MCF 10A (cell line): ENCODE measurements at regions not wholly inside any gene's neighbourhood (a gene's known extent, or its start where the extent isn't known, plus 50 kb on each side); places are given as distances from the start of the nearest gene placed in this dataset.

Experiments used
- BruUV-seq: library from RNA; stranded (reverse); fragments of 400-500 nt; replicated peaks from 2 replicates; lab custom pipeline; 2021; lab: Mats Ljungman, UMichigan
- CTCF ChIA-PET: fragments of 300-600 bp; sonication (Branson Sonifier 250); formaldehyde crosslinking; extraction: SDS; loops from one replicate; lab custom pipeline; 2021; ENCODE audit warnings: antibody characterized with exemption, inconsistent platforms; lab: Yijun Ruan, JAX
- POLR2A ChIA-PET: fragments of 300-600, 350-650 bp; sonication (Branson Sonifier 250); formaldehyde crosslinking; extraction: SDS; loops from one replicate; lab custom pipeline; 2020; ENCODE audit warnings: antibody characterized with exemption, inconsistent platforms; lab: Yijun Ruan, JAX
- DNase-seq: peaks from one replicate; pipeline ENCODE4 v3.0.0-alpha.2; 2018; ENCODE audit not compliant: unreplicated experiment
- H3K27ac Mint-ChIP-seq: one replicate; pipeline ENCODE4 v1.8.0; 2022; ENCODE audit warnings: mild to moderate bottlenecking, low read depth, mixed read lengths; ENCODE audit not compliant: unreplicated experiment
- H3K27me3 Mint-ChIP-seq: one replicate; pipeline ENCODE4 v1.8.0; 2022; ENCODE audit warnings: mixed read lengths; ENCODE audit not compliant: insufficient read depth, unreplicated experiment
- H3K36me3 Mint-ChIP-seq: one replicate; pipeline ENCODE4 v1.8.0; 2022; ENCODE audit warnings: mild to moderate bottlenecking, moderate library complexity, mixed read lengths; ENCODE audit not compliant: insufficient read depth, unreplicated experiment
- H3K4me1 Mint-ChIP-seq: one replicate; pipeline ENCODE4 v1.8.0; 2022; ENCODE audit warnings: mixed read lengths; ENCODE audit not compliant: insufficient read depth, unreplicated experiment
- H3K4me3 Mint-ChIP-seq: one replicate; pipeline ENCODE4 v1.8.0; 2022; ENCODE audit warnings: mild to moderate bottlenecking, moderate library complexity, mixed read lengths; ENCODE audit not compliant: unreplicated experiment
- H3K9me3 Mint-ChIP-seq: one replicate; pipeline ENCODE4 v1.8.0; 2022; ENCODE audit warnings: mixed read lengths; ENCODE audit not compliant: unreplicated experiment
- intact Hi-C: fragments of 100-400 bp; cut with micrococcal nuclease; formaldehyde crosslinking; loops from 2 replicates; pipeline ENCODE4 v1.14.1; 2022
- TF ChIP-seq, protein P1 (sequence below): fragments of 200-600 bp; IDR thresholded peaks from one replicate; pipeline ENCODE4 v1.8.0; 2022; ENCODE audit warnings: antibody characterized with exemption, mild to moderate bottlenecking; ENCODE audit not compliant: unreplicated experiment

DNA sequence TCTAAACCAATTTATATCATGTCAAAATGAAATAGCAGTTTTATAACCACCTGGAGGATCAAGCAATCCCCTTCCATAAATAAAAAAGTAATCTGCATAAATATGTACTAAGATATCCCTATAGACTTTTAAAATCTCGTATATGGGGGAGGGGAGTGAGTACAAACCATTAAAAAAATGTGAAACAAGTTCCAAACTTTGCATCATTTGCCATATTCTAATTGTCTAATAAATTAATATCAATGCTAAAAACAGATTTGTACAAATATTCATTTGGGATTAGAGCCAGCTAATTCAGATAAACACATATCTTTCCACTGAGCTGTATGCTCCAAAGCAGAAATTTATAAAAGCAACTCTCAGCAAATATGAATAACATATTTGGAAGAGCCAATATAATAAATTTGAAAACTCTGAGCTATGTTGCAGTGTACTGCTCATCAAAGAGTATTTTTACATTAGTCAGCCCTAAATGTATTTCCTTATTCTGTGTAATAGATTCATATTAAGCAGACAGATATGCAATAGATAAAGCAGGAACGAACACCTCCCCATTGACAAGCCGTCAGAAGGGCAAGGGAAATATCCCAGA, 970.2 kb downstream of the EFNB2 start:
- no peaks in the 10 kb centered on the region for H3K36me3 Mint-ChIP-seq

DNA sequence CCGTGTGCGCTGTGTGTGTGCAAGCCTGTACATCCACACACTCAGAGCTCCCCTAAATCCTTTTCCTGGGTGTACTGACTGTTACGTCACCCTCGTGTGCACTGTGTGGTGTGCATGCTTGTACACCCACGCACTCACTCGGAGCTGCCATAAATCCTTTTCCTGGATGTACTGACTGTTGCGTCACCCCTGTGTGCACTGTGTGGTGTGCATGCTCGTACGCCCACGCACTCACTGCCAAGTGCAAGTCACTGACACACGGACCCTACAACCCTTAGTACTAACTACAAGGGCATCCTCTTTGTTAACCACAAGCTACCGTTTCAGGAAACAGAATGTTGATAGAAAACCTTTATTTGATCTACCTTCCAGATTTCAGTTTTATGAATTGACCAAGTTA, 983.4 kb downstream of the EFNB2 start:
- ChIA-PET CTCF (interaction anchor here (0.6 kb wide), 1 partner anchor 760 kb away, joined by 3 read pairs; no protein-coding TSS in a partner anchor), POLR2A (interaction anchor here (1.3 kb wide), 1 partner anchor 36 kb away, joined by 3 read pairs; no protein-coding TSS in a partner anchor)
- H3K4me1 Mint-ChIP-seq: no peaks in the 10 kb centered on the region
- DNase-seq: no peak
- H3K27me3 Mint-ChIP-seq: no peaks in the 10 kb centered on the region
- BruUV-seq: no TSS peak
- no peak overlapping the region for H3K27ac Mint-ChIP-seq
- intact Hi-C loops: no loop called here
- H3K4me3 Mint-ChIP-seq: no peak overlapping the region
- no peaks in the 10 kb centered on the region for H3K36me3 Mint-ChIP-seq
- TF ChIP-seq, protein P1, sequence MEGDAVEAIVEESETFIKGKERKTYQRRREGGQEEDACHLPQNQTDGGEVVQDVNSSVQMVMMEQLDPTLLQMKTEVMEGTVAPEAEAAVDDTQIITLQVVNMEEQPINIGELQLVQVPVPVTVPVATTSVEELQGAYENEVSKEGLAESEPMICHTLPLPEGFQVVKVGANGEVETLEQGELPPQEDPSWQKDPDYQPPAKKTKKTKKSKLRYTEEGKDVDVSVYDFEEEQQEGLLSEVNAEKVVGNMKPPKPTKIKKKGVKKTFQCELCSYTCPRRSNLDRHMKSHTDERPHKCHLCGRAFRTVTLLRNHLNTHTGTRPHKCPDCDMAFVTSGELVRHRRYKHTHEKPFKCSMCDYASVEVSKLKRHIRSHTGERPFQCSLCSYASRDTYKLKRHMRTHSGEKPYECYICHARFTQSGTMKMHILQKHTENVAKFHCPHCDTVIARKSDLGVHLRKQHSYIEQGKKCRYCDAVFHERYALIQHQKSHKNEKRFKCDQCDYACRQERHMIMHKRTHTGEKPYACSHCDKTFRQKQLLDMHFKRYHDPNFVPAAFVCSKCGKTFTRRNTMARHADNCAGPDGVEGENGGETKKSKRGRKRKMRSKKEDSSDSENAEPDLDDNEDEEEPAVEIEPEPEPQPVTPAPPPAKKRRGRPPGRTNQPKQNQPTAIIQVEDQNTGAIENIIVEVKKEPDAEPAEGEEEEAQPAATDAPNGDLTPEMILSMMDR: no peak
- no peaks in the 10 kb centered on the region for H3K9me3 Mint-ChIP-seq

More for the DNA sequence above, 970.2 kb downstream of the EFNB2 start:
- TF ChIP-seq, protein P1: no peak
- ChIA-PET POLR2A (interaction anchor here (0.9 kb wide), 1 partner anchor 23 kb away, joined by 4 read pairs; no protein-coding TSS in a partner anchor), CTCF (no interaction called here)
- Mint-ChIP-seq H3K9me3 (no peaks in the 10 kb centered on the region), H3K27ac (no peak overlapping the region), H3K4me3 (no peak overlapping the region), H3K4me1 (no peaks in the 10 kb centered on the region), H3K27me3 (no peaks in the 10 kb centered on the region)
- BruUV-seq: no TSS peak
- intact Hi-C loops: no loop called here
- no peak for DNase-seq

DNA sequence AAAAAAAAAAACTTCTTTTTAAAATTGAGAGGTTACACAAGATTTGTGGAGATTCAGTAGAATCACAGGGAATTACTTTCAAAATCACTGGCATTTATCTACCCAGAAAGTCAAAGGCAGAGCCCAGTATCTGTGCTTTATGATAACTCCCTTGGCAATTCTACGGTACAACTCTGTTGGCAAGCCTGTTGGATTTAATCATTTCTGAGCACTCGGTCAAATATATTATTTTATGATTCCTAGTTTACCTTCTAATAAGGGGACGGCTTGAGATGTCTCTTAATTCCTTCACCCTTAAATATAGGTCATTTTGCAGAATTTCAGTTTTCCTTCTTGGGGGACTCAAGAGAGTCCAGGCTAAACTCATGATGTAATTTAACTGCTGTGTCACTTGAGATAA, 987.6 kb downstream of the EFNB2 start:
- BruUV-seq: no TSS peak
- Mint-ChIP-seq H3K36me3 (no peaks in the 10 kb centered on the region), H3K4me3 (no peak overlapping the region), H3K9me3 (no peaks in the 10 kb centered on the region), H3K27me3 (no peaks in the 10 kb centered on the region), H3K27ac (no peak overlapping the region), H3K4me1 (peaks cover 8% of the 10 kb centered on the region)
- ChIA-PET POLR2A (no interaction called here), CTCF (interaction anchor here (0.7 kb wide), 2 partner anchors 62 to 1089 kb away, joined by 3 to 4 read pairs; no protein-coding TSS in a partner anchor)
- intact Hi-C loops: no loop called here
- TF ChIP-seq, protein P1: no peak
- DNase-seq: no peak

DNA sequence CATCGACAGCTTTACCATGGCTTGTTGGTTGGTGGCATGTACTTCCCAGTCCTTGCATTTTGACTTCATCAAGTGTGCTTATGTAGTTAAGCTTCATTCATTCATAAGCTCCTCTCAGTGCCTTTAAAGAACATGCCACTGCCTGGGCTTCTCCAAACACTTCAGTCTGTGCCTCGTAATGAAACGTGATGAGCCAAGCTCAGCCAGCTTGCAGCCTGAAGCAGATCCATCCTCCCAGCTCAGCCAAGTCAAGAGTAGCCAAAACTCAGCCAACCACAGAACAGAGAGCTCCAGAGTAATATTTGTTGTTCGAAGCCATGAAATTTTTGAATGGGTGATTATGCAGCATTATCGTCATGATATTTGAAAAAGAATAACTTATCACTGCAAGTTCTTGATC, 989.7 kb downstream of the EFNB2 start:
- H3K27ac Mint-ChIP-seq: no peak overlapping the region
- TF ChIP-seq, protein P1: no peak
- intact Hi-C loops: no loop called here
- H3K4me3 Mint-ChIP-seq: no peak overlapping the region
- H3K4me1 Mint-ChIP-seq: peaks cover 8% of the 10 kb centered on the region
- CTCF ChIA-PET: interaction anchor here (0.5 to 1.1 kb wide), 3 partner anchors 27 to 1300 kb away, joined by 3 to 4 read pairs (median 3); no protein-coding TSS in a partner anchor
- DNase-seq: no peak
- POLR2A ChIA-PET: no interaction called here
- no peaks in the 10 kb centered on the region for H3K27me3 Mint-ChIP-seq
- H3K36me3 Mint-ChIP-seq: no peaks in the 10 kb centered on the region
- BruUV-seq: no TSS peak
- H3K9me3 Mint-ChIP-seq: no peaks in the 10 kb centered on the region
